Thyroid gland (tissue), 4 donors: ENCODE measurements at regions not wholly inside any gene's neighbourhood (a gene's known extent, or its start where the extent isn't known, plus 50 kb on each side); places are given as distances from the start of the nearest gene placed in this dataset.

Experiments used
- DNase-seq, 2 donors: peaks; one replicate each; pipeline ENCODE4 v3.0.0-alpha.2; 2019
- H3K27ac ChIP-seq, 3 donors: fragments of 200-600 bp; sonication (generic); 1 replicate in 2 of 3; 2 replicates in 1 of 3; pipeline ENCODE4 v1.5.1; 2016 to 2019; ENCODE audit warnings: mild to moderate bottlenecking in 1 of 3, moderate library complexity in 1 of 3
- H3K27me3 ChIP-seq: fragments of 200-600 bp; sonication (generic); one replicate; pipeline ENCODE4 v1.5.1; 2019
- H3K36me3 ChIP-seq, 2 donors: fragments of 200-600 bp; sonication (generic); one replicate each; pipeline ENCODE4 v1.5.1; 2016 to 2019
- H3K4me1 ChIP-seq, 2 donors: fragments of 200-600 bp; sonication (generic); one replicate each; pipeline ENCODE4 v1.5.1; 2017 to 2019
- H3K4me3 ChIP-seq, 3 donors: fragments of 200-600 bp; sonication (generic); replicated peaks in 1 of 3; 1 replicate in 2 of 3; 2 replicates in 1 of 3; pipeline ENCODE4 v1.5.1; 2016; ENCODE audit warnings: mild to moderate bottlenecking in 1 of 3
- H3K9me3 ChIP-seq: fragments of 200-600 bp; sonication (generic); one replicate; pipeline ENCODE4 v1.5.1; 2017
- CTCF ChIP-seq, 6 experiments: fragments of 200-600 bp in 3 of 6; fragments of 450-650 bp in 3 of 6; sonication (generic) in 3 of 6; IDR thresholded peaks; one replicate each; pipeline ENCODE4 v1.5.1; 2016 to 2019; ENCODE audit warnings: antibody characterized with exemption in 6 of 6, mild to moderate bottlenecking in 2 of 6, inconsistent platforms in 1 of 6, moderate library complexity in 1 of 6
- POLR2A ChIP-seq, 2 donors: fragments of 450-650 bp; IDR thresholded peaks; one replicate each; pipeline ENCODE4 v1.6.1; 2017; ENCODE audit warnings: antibody characterized with exemption in 2 of 2, mild to moderate bottlenecking in 2 of 2, moderate library complexity in 1 of 2
- WGBS, 2 donors: methylation state at CpG; one replicate each; pipeline ENCODE4 v1.1.5; 2017; 5-methylcytosine and 5-hydroxymethylcytosine counted together
- intact Hi-C: fragments of 100-400 bp; cut with DNase I; formaldehyde crosslinking; loops from one replicate; pipeline ENCODE4 v1.15.1; 2023

- H3K9me3 ChIP-seq: no peaks in the 10 kb centered on the region
- no peaks in the 10 kb centered on the region for H3K27me3 ChIP-seq
- H3K36me3 ChIP-seq: no peaks in the 10 kb centered on the region
- intact Hi-C loops: no loop called here
- no peak for DNase-seq
- WGBS, 2 donors: 78 to 79% methylated on average over 15 of the region's 15 CpGs
- TF ChIP-seq CTCF (IDR thresholded peaks at IDR 0.05) (no peak), POLR2A (IDR thresholded peaks at IDR 0.05) (no peak)
- no peak overlapping the region for H3K4me3 ChIP-seq
- no peak overlapping the region for H3K27ac ChIP-seq
- H3K4me1 ChIP-seq: no peaks in the 10 kb centered on the region
Observed at GRCh38 chr20:60930023-60930790, 321.9 kb upstream of the CDH4 start.

- no peaks in the 10 kb centered on the region for H3K36me3 ChIP-seq
- no peak overlapping the region for H3K4me3 ChIP-seq
- TF ChIP-seq POLR2A (IDR thresholded peaks at IDR 0.05): no peak
- no peak for TF ChIP-seq CTCF (IDR thresholded peaks at IDR 0.05)
- no peak overlapping the region for H3K27ac ChIP-seq
- WGBS, 2 donors: 20 to 23% methylated on average over 4 of the region's 4 CpGs
- H3K9me3 ChIP-seq: no peaks in the 10 kb centered on the region
- intact Hi-C loops: no loop called here
- DNase-seq: peak; percentile 51 to 56
- H3K4me1 ChIP-seq: no peaks in the 10 kb centered on the region
- no peaks in the 10 kb centered on the region for H3K27me3 ChIP-seq
Observed at GRCh38 chr20:60931696-60932095, 320.4 kb upstream of the CDH4 start.

- Histone ChIP-seq H3K36me3 (no peaks in the 10 kb centered on the region), H3K4me3 (no peak overlapping the region), H3K9me3 (no peaks in the 10 kb centered on the region), H3K27me3 (no peaks in the 10 kb centered on the region), H3K4me1 (no peaks in the 10 kb centered on the region), H3K27ac (no peak overlapping the region)
- TF ChIP-seq CTCF (IDR thresholded peaks at IDR 0.05) (no peak), POLR2A (IDR thresholded peaks at IDR 0.05) (no peak)
- intact Hi-C loops: no loop called here
- 86 to 88% methylated on average over 3 of the region's 3 CpGs for WGBS, 2 donors
- no peak for DNase-seq
Observed at GRCh38 chr20:60934724-60935123, 317.3 kb upstream of the CDH4 start.

GRCh38 chr20:60935971-60936370, 316.1 kb upstream of the CDH4 start:
- TF ChIP-seq POLR2A (IDR thresholded peaks at IDR 0.05) (no peak), CTCF (IDR thresholded peaks at IDR 0.05) (no peak)
- Histone ChIP-seq H3K27me3 (no peaks in the 10 kb centered on the region), H3K4me1 (no peaks in the 10 kb centered on the region), H3K36me3 (no peaks in the 10 kb centered on the region), H3K4me3 (no peak overlapping the region), H3K27ac (no peak overlapping the region), H3K9me3 (no peaks in the 10 kb centered on the region)
- no peak for DNase-seq
- intact Hi-C loops: no loop called here
- 58 to 62% methylated on average over 8 of the region's 8 CpGs for WGBS, 2 donors

- Histone ChIP-seq H3K36me3 (no peaks in the 10 kb centered on the region), H3K4me3 (no peak overlapping the region), H3K9me3 (no peaks in the 10 kb centered on the region), H3K4me1 (no peaks in the 10 kb centered on the region), H3K27ac (no peak overlapping the region), H3K27me3 (no peaks in the 10 kb centered on the region)
- DNase-seq: peak in 1 of 2 donors; percentile 15
- intact Hi-C loops: no loop called here
- 58 to 61% methylated on average over 10 of the region's 10 CpGs for WGBS, 2 donors
- no peak for TF ChIP-seq CTCF (IDR thresholded peaks at IDR 0.05)
- no peak for TF ChIP-seq POLR2A (IDR thresholded peaks at IDR 0.05)
Observed at GRCh38 chr20:60937585-60937984, 314.5 kb upstream of the CDH4 start.
